ENCODE measurements at regions not wholly inside any gene's neighbourhood (a gene's known extent, or its start where the extent isn't known, plus 50 kb on each side); places are given as distances from the start of the nearest gene placed in this dataset.
A peak's percentile ranks its signal among the peaks of the same experiment; 100 is the strongest.
"Not testable (repeated sequence)": the region's sequence is repeated elsewhere in the genome, so short reads cannot be mapped to it uniquely, and the experiment has no call there.

DNA sequence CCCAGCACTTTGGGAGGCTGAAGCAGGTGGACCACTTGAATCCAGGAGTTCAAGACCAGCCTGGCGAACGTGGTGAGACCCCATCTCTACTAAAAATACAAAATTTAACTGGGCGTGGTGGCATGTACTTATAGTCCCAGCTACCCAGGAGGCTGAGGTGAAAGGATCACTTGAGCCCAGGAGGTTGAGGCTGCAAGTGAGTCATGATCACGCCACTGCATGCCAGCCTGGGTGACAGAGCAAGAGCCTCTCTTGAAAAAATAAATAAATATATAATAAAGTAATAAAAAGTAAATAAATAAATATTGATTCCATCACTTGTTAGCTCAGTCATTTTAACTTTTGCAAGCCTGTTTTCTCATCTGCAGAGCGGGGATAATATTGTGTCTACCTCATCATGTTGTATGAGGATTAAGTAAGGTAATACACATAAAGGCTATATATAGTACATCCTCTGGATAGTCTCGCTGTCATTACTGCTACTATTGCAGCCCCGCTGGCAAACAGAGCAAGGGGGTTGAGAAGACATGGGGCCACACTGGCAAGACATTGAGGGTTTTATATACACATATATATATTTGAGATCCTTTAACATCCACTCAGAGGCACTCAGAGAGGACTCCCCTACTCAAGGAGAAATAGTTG is 210.9 kb downstream of the C9orf152 start:
- no peak overlapping the region for H3K27ac ChIP-seq (ENCODE audit: low read depth, low read length, severe bottlenecking)
- H3K4me1 ChIP-seq (ENCODE audit: control insufficient read depth, insufficient read depth, low read length, poor library complexity, severe bottlenecking): no peaks in the 10 kb centered on the region
- no peak overlapping the region for H3K4me3 ChIP-seq (ENCODE audit: extremely low read depth, insufficient read depth, low read length, poor library complexity, severe bottlenecking)
- H3K9me3 ChIP-seq (ENCODE audit: control insufficient read depth, low read length): peaks cover 11% of the 10 kb centered on the region
- 82 to 100% methylated on average over 2 to 3 of the region's 7 CpGs for WGBS, 2 experiments (ENCODE audit: insufficient coverage in 2 of 2)
- peaks cover 15% of the 10 kb centered on the region for H3K36me3 ChIP-seq (ENCODE audit: control insufficient read depth, insufficient read depth, low read length)

DNA sequence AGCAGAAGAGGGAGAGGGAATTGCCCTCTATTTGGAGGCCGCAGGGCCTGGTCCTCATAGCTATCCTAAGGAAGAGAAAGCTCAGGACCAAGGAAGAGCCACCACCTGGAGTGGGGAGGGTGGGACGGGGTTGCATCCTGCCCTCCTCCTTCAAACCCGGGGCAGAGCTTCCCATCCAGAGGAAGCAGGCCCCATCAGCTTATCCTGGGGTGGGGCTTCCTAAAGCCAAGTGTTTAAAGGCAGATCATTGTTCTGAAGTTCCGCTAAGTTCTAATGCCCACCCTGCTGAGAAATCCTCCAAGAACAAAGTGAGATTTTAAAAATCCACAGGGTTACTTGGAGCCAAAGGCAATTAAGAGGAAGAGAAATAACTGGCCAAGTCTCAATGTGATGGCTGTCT is 210.3 kb downstream of the C9orf152 start:
- Histone ChIP-seq H3K9me3 (ENCODE audit: control insufficient read depth, low read length) (peaks cover 11% of the 10 kb centered on the region), H3K4me1 (ENCODE audit: control insufficient read depth, insufficient read depth, low read length, poor library complexity, severe bottlenecking) (no peaks in the 10 kb centered on the region), H3K4me3 (ENCODE audit: extremely low read depth, insufficient read depth, low read length, poor library complexity, severe bottlenecking) (no peak overlapping the region), H3K36me3 (ENCODE audit: control insufficient read depth, insufficient read depth, low read length) (peaks cover 15% of the 10 kb centered on the region), H3K27ac (ENCODE audit: low read depth, low read length, severe bottlenecking) (no peak overlapping the region)
- 74 to 100% methylated on average over 1 to 4 of the region's 4 CpGs for WGBS, 2 experiments (ENCODE audit: insufficient coverage in 2 of 2)

- H3K27ac ChIP-seq (ENCODE audit: low read depth, low read length, severe bottlenecking); H3K9me3 ChIP-seq (ENCODE audit: control insufficient read depth, low read length); H3K36me3 ChIP-seq (ENCODE audit: control insufficient read depth, insufficient read depth, low read length); H3K4me3 ChIP-seq (ENCODE audit: extremely low read depth, insufficient read depth, low read length, poor library complexity, severe bottlenecking): not testable (repeated sequence)
- peaks cover 13% of the 10 kb centered on the region for H3K4me1 ChIP-seq (ENCODE audit: control insufficient read depth, insufficient read depth, low read length, poor library complexity, severe bottlenecking)
- 40 to 50% methylated on average over 1 of the region's 8 CpGs for WGBS, 2 experiments (ENCODE audit: insufficient coverage in 2 of 2)
Observed at GRCh38 chr9:110005521-110005920, 202.4 kb downstream of the C9orf152 start.

- no peak overlapping the region for H3K27ac ChIP-seq (ENCODE audit: low read depth, low read length, severe bottlenecking)
- no peak overlapping the region for H3K4me3 ChIP-seq (ENCODE audit: extremely low read depth, insufficient read depth, low read length, poor library complexity, severe bottlenecking)
- H3K9me3 ChIP-seq (ENCODE audit: control insufficient read depth, low read length): no peaks in the 10 kb centered on the region
- WGBS, 2 experiments (ENCODE audit: insufficient coverage in 2 of 2): 33 to 44% methylated on average over 1 of the region's 2 CpGs
- H3K4me1 ChIP-seq (ENCODE audit: control insufficient read depth, insufficient read depth, low read length, poor library complexity, severe bottlenecking): peaks cover 13% of the 10 kb centered on the region
- no peaks in the 10 kb centered on the region for H3K36me3 ChIP-seq (ENCODE audit: control insufficient read depth, insufficient read depth, low read length)
Observed at GRCh38 chr9:110006657-110007056, 201.3 kb downstream of the C9orf152 start.

- Histone ChIP-seq H3K4me1 (ENCODE audit: control insufficient read depth, insufficient read depth, low read length, poor library complexity, severe bottlenecking) (peaks cover 13% of the 10 kb centered on the region), H3K27ac (ENCODE audit: low read depth, low read length, severe bottlenecking) (no peak overlapping the region), H3K9me3 (ENCODE audit: control insufficient read depth, low read length) (no peaks in the 10 kb centered on the region), H3K4me3 (ENCODE audit: extremely low read depth, insufficient read depth, low read length, poor library complexity, severe bottlenecking) (no peak overlapping the region), H3K36me3 (ENCODE audit: control insufficient read depth, insufficient read depth, low read length) (no peaks in the 10 kb centered on the region)
- 100% methylated on average over 2 of the region's 3 CpGs; no CpG with 5 or more reads in 1 of the 2 experiments for WGBS, 2 experiments (ENCODE audit: insufficient coverage in 2 of 2)
Observed at GRCh38 chr9:110007477-110008270, 200.3 kb downstream of the C9orf152 start.

- no peak overlapping the region for H3K4me3 ChIP-seq (ENCODE audit: extremely low read depth, insufficient read depth, low read length, poor library complexity, severe bottlenecking)
- H3K36me3 ChIP-seq (ENCODE audit: control insufficient read depth, insufficient read depth, low read length): no peaks in the 10 kb centered on the region
- peaks cover 13% of the 10 kb centered on the region for H3K4me1 ChIP-seq (ENCODE audit: control insufficient read depth, insufficient read depth, low read length, poor library complexity, severe bottlenecking)
- WGBS, 2 experiments (ENCODE audit: insufficient coverage in 2 of 2): 92 to 100% methylated on average over 1 of the region's 1 CpG
- no peak overlapping the region for H3K27ac ChIP-seq (ENCODE audit: low read depth, low read length, severe bottlenecking)
- H3K9me3 ChIP-seq (ENCODE audit: control insufficient read depth, low read length): no peaks in the 10 kb centered on the region
Observed at GRCh38 chr9:110008663-110009062, 199.3 kb downstream of the C9orf152 start.

DNA sequence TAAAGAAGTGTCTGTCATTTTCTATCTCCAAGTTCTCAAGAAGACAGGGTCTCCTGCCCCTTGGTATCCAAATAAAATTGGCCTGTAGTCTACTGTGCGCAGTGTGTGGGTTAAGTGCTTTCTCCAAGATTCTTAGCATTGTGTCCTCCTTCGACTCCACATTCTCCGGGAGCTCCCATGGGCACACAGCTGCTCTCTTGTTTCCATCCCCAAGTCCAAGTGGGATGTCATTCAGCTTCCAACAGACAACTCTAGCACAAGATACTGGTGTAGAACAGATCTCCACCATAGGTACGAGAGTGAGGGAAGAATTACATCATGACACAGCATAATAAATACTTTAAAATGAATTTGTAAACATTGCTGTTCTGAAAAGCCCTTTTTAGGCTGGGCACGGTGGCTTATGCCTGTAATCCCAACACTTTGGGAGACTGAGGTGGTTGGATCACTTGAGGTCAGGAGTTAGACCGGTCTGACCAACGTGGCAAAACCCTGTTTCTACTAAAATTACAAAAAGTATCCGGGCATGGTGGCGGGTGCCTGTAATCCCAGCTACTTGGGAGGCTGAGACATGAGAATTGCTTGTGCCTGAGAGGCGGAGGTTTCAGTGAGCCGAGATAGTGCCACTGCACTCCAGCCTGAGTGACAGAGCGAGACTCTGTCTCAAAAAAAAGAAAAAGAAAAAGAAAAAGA is 196.2 kb downstream of the C9orf152 start:
- peaks cover 16% of the 10 kb centered on the region for H3K4me1 ChIP-seq (ENCODE audit: control insufficient read depth, insufficient read depth, low read length, poor library complexity, severe bottlenecking)
- H3K36me3 ChIP-seq (ENCODE audit: control insufficient read depth, insufficient read depth, low read length): no peaks in the 10 kb centered on the region
- no peak overlapping the region for H3K27ac ChIP-seq (ENCODE audit: low read depth, low read length, severe bottlenecking)
- H3K9me3 ChIP-seq (ENCODE audit: control insufficient read depth, low read length): no peaks in the 10 kb centered on the region
- no peak overlapping the region for H3K4me3 ChIP-seq (ENCODE audit: extremely low read depth, insufficient read depth, low read length, poor library complexity, severe bottlenecking)
- WGBS, 2 experiments (ENCODE audit: insufficient coverage in 2 of 2): 93 to 95% methylated on average over 6 to 8 of the region's 12 CpGs

GRCh38 chr9:110013064-110013463 is 194.9 kb downstream of the C9orf152 start:
- Histone ChIP-seq H3K9me3 (ENCODE audit: control insufficient read depth, low read length) (no peaks in the 10 kb centered on the region), H3K27ac (ENCODE audit: low read depth, low read length, severe bottlenecking) (no peak overlapping the region), H3K4me1 (ENCODE audit: control insufficient read depth, insufficient read depth, low read length, poor library complexity, severe bottlenecking) (peaks cover 4% of the 10 kb centered on the region), H3K36me3 (ENCODE audit: control insufficient read depth, insufficient read depth, low read length) (no peaks in the 10 kb centered on the region), H3K4me3 (ENCODE audit: extremely low read depth, insufficient read depth, low read length, poor library complexity, severe bottlenecking) (no peak overlapping the region)
- no CpG with 5 or more reads among the region's 1 CpG for WGBS, 2 experiments (ENCODE audit: insufficient coverage in 2 of 2)

- Histone ChIP-seq H3K4me1 (ENCODE audit: control insufficient read depth, insufficient read depth, low read length, poor library complexity, severe bottlenecking) (peaks cover 4% of the 10 kb centered on the region), H3K27ac (ENCODE audit: low read depth, low read length, severe bottlenecking) (peak overlapping the region; percentile 80), H3K9me3 (ENCODE audit: control insufficient read depth, low read length) (no peaks in the 10 kb centered on the region), H3K4me3 (ENCODE audit: extremely low read depth, insufficient read depth, low read length, poor library complexity, severe bottlenecking) (no peak overlapping the region), H3K36me3 (ENCODE audit: control insufficient read depth, insufficient read depth, low read length) (no peaks in the 10 kb centered on the region)
- WGBS, 2 experiments (ENCODE audit: insufficient coverage in 2 of 2): 82 to 94% methylated on average over 3 to 4 of the region's 5 CpGs
Observed at GRCh38 chr9:110015759-110016158, 192.2 kb downstream of the C9orf152 start.

DNA sequence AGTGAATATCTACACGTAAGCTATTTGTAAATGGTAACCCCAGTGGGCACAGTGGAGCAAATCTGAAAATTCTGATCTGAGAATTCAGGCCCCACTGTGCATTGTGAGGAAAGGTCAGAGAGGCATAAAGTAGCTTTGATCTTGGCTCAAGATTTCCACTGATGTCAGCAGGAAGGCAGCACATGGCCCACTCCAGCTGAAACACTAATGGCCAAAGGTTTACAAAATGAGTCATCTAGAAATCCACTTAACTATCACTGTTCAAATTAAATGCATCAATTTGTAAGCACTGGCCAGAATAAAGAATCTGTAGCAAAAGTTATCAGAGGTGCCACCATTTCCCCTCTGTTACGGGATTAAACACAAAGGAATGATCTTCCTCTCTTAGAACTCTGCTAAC is 191.6 kb downstream of the C9orf152 start:
- no peaks in the 10 kb centered on the region for H3K36me3 ChIP-seq (ENCODE audit: control insufficient read depth, insufficient read depth, low read length)
- H3K27ac ChIP-seq (ENCODE audit: low read depth, low read length, severe bottlenecking): peak overlapping the region; percentile 80
- no peak overlapping the region for H3K4me3 ChIP-seq (ENCODE audit: extremely low read depth, insufficient read depth, low read length, poor library complexity, severe bottlenecking)
- peaks cover 4% of the 10 kb centered on the region for H3K4me1 ChIP-seq (ENCODE audit: control insufficient read depth, insufficient read depth, low read length, poor library complexity, severe bottlenecking)
- no peaks in the 10 kb centered on the region for H3K9me3 ChIP-seq (ENCODE audit: control insufficient read depth, low read length)
- 75 to 100% methylated on average over 1 of the region's 2 CpGs for WGBS, 2 experiments (ENCODE audit: insufficient coverage in 2 of 2)
